Muscle of leg (tissue), 3 donors: ENCODE measurements at regions not wholly inside any gene's neighbourhood (a gene's known extent, or its start where the extent isn't known, plus 50 kb on each side); places are given as distances from the start of the nearest gene placed in this dataset.

Source experiments
- DNase-seq: peaks from one replicate; pipeline ENCODE4 v3.0.0; 2013
- H3K27ac ChIP-seq: one replicate; pipeline ENCODE4 v1.5.1; 2013; ENCODE audit warnings: mild to moderate bottlenecking, low read length, control low read depth
- H3K27me3 ChIP-seq: one replicate; pipeline ENCODE4 v1.6.1; 2013; ENCODE audit warnings: low read length; ENCODE audit not compliant: control insufficient read depth, insufficient read depth
- H3K36me3 ChIP-seq: one replicate; pipeline ENCODE4 v1.6.1; 2013; ENCODE audit warnings: low read length; ENCODE audit not compliant: control insufficient read depth, insufficient read depth
- H3K4me1 ChIP-seq: one replicate; pipeline ENCODE4 v1.6.1; 2013; ENCODE audit warnings: low read length; ENCODE audit not compliant: control insufficient read depth, insufficient read depth
- H3K4me3 ChIP-seq: one replicate; pipeline ENCODE4 v1.5.1; 2013; ENCODE audit warnings: low read length, control low read depth
- H3K9me3 ChIP-seq: replicated peaks from 2 replicates; pipeline ENCODE4 v1.6.1; 2013; ENCODE audit warnings: low read depth, low read length; ENCODE audit not compliant: control insufficient read depth
- WGBS: methylation state at CpG from one replicate; pipeline ENCODE4 v1.1.5; 2013; ENCODE audit warnings: missing lambda C conversion rate; ENCODE audit not compliant: insufficient coverage; 5-methylcytosine and 5-hydroxymethylcytosine counted together

DNA sequence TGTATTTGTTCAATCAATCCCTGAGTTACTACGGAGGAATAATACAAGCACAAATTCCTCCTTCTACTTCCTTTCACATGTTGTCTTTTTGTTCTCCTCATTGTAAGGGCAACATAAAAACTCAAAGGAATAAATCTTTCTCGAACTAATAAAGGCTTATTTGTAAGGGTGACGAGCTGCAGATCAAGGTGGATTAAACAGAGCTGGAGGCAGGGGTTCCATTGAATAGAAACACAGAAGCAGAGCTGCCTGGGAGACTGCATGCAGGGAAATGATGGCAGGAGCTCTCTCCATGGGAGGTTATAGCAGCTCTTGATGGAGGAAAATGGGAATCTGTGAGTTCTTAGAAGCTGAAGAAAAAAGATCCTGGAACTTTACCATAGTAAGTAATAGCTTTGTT is 160.2 kb downstream of the CYYR1 start:
- no peaks in the 10 kb centered on the region for H3K27me3 ChIP-seq
- H3K4me1 ChIP-seq = no peaks in the 10 kb centered on the region
- H3K27ac ChIP-seq = no peak overlapping the region
- DNase-seq = no peak
- no peak overlapping the region for H3K4me3 ChIP-seq
- 38% methylated on average over 1 of the region's 3 CpGs for WGBS
- H3K9me3 ChIP-seq = no peaks in the 10 kb centered on the region
- no peaks in the 10 kb centered on the region for H3K36me3 ChIP-seq

DNA sequence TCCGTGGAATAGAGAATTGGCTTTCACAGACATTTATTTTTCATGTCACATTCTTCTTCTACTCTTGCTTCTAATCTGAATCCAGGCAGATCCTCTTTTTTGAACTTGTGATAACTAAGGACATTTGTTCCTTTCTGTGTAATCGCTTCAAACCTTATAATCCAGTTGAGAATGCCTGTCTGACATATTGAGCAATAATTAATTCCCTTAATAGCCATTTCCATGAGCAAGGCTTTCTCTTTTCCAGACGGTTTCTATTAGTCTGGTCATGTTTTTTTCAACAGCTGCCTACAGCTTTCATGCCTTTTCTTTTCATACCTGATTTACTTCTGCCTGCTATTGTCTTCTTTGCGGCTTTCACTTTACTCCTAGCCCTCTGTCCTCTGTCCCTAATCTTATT is 163.4 kb downstream of the CYYR1 start:
- Histone ChIP-seq H3K27ac (no peak overlapping the region), H3K36me3 (no peaks in the 10 kb centered on the region), H3K4me1 (peaks cover 2% of the 10 kb centered on the region), H3K9me3 (no peaks in the 10 kb centered on the region), H3K4me3 (no peak overlapping the region), H3K27me3 (no peaks in the 10 kb centered on the region)
- DNase-seq = peak; percentile 19
- 0% methylated on average over 1 of the region's 4 CpGs for WGBS

- H3K4me1 ChIP-seq = peaks cover 2% of the 10 kb centered on the region
- DNase-seq = no peak
- H3K4me3 ChIP-seq = no peak overlapping the region
- H3K27me3 ChIP-seq = no peaks in the 10 kb centered on the region
- no peak overlapping the region for H3K27ac ChIP-seq
- H3K36me3 ChIP-seq = no peaks in the 10 kb centered on the region
- H3K9me3 ChIP-seq = no peaks in the 10 kb centered on the region
Observed at GRCh38 chr21:26408511-26408910, 164.6 kb downstream of the CYYR1 start.

- Histone ChIP-seq H3K4me3 (no peak overlapping the region), H3K4me1 (peaks cover 2% of the 10 kb centered on the region), H3K9me3 (no peaks in the 10 kb centered on the region), H3K36me3 (no peaks in the 10 kb centered on the region), H3K27ac (no peak overlapping the region), H3K27me3 (no peaks in the 10 kb centered on the region)
- WGBS = no CpG with 5 or more reads among the region's 1 CpG
- DNase-seq = no peak
Observed at GRCh38 chr21:26406526-26406925, 166.6 kb downstream of the CYYR1 start.

DNA sequence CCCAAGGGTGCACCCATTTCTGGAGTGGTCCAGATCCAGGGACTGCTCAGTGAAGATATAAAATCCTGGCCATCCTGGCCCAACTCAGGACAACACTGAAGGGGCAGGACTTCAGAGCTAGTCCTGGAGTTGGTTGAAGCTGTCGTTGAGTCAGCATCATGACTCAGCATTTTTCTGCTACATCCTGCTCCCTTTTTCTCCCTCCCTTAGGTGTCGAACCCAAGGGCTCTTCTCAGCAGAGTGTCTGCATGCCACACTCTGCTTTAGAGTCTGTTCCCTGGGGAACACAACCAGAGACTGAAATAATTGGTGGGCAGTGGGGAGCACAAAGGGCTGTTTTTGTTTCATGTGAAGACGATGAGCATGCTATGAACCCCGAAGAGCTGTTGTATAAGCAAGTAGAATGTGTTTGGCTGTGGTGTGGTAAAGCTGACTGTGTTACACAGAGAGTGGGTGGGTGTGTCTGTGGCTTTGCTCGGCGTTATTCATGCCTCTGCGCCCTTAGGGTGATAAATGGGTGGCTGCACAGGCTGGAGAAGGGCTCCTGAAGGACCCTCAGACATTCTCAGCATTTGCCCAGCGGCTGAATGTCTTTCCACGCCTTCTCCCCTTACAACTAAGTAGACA is 167.2 kb downstream of the CYYR1 start:
- Histone ChIP-seq H3K27me3 (no peaks in the 10 kb centered on the region), H3K27ac (no peak overlapping the region), H3K9me3 (no peaks in the 10 kb centered on the region), H3K4me3 (no peak overlapping the region), H3K4me1 (peaks cover 2% of the 10 kb centered on the region), H3K36me3 (no peaks in the 10 kb centered on the region)
- DNase-seq = peak; percentile 10
- WGBS = 60% methylated on average over 5 of the region's 9 CpGs

DNA sequence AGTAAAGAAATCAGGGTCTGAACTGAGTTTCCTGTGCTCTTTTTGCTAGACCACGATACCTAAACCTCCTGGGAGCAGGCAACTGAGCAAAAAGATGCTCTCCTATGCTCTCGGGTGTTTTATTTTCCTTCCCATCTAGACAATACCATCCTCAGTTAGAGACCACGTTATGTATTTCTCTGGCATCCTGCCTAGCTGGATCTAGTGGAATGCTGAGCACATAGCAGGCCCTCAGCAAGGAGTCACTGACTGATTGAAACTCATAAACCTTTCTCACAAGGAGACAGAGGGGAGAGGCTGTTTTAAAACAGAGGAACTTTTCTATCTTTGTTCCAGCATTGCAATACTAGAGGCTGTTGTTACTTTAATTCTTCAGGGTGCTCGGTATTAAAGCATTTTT is 168.0 kb downstream of the CYYR1 start:
- peaks cover 2% of the 10 kb centered on the region for H3K4me1 ChIP-seq
- peak; percentile 22 for DNase-seq
- H3K36me3 ChIP-seq = no peaks in the 10 kb centered on the region
- no peaks in the 10 kb centered on the region for H3K9me3 ChIP-seq
- H3K27ac ChIP-seq = no peak overlapping the region
- H3K27me3 ChIP-seq = no peaks in the 10 kb centered on the region
- H3K4me3 ChIP-seq = no peak overlapping the region
- WGBS = no CpG with 5 or more reads among the region's 4 CpGs

DNA sequence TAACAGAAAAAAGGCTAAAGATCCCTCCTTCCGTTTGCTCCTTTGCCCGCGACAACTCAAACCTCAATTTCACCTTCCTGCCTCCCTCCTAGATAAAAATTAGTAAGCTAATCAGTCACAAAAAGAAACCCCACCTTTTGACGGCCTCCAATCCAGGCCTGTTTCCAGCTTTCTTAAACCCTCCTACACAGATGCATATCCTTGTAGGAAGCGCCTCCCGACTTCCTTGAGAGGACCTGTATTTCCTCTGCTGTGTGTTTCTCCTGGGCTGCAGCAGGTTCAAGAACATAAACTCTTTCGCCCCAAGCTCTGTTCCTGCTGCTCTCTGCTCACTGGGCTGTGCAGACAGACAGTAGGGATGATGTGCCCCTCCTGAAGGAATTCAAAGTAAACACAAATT is 168.8 kb downstream of the CYYR1 start:
- Histone ChIP-seq H3K9me3 (no peaks in the 10 kb centered on the region), H3K27me3 (no peaks in the 10 kb centered on the region), H3K36me3 (no peaks in the 10 kb centered on the region), H3K4me1 (peaks cover 2% of the 10 kb centered on the region), H3K4me3 (no peak overlapping the region), H3K27ac (no peak overlapping the region)
- no peak for DNase-seq
- 81% methylated on average over 7 of the region's 7 CpGs for WGBS

GRCh38 chr21:26403321-26403720 is 169.8 kb downstream of the CYYR1 start:
- DNase-seq = no peak

DNA sequence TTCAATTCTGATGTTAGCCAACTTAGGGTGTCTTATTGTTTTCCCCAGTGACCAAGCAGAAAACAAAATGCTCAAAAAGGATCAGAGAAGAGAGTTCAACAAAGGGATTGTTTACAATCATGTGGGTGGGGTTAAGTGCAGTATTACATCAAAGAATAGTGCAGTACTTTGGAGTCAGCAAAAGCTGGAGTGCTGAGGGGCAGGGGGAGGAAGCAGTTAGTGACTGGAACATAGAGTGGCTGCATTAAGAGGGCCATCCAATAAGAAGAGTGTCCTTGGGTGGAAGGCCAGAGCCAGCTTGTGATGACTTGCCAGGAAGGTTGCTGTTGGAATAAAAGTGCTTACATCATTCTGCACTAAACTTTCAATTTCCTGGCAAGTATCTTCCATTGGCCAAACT is 175.5 kb downstream of the CYYR1 start:
- no peaks in the 10 kb centered on the region for H3K9me3 ChIP-seq
- no peak overlapping the region for H3K27ac ChIP-seq
- H3K27me3 ChIP-seq = no peaks in the 10 kb centered on the region
- H3K4me1 ChIP-seq = no peaks in the 10 kb centered on the region
- DNase-seq = no peak
- H3K36me3 ChIP-seq = no peaks in the 10 kb centered on the region
- no peak overlapping the region for H3K4me3 ChIP-seq

More at GRCh38 chr21:26403321-26403720, 169.8 kb downstream of the CYYR1 start:
- H3K27ac ChIP-seq = no peak overlapping the region
- no peak overlapping the region for H3K4me3 ChIP-seq
- H3K4me1 ChIP-seq = peaks cover 2% of the 10 kb centered on the region
- WGBS = 86% methylated on average over 1 of the region's 2 CpGs
- no peaks in the 10 kb centered on the region for H3K9me3 ChIP-seq
- no peaks in the 10 kb centered on the region for H3K36me3 ChIP-seq
- no peaks in the 10 kb centered on the region for H3K27me3 ChIP-seq

GRCh38 chr21:26394341-26394740 is 178.7 kb downstream of the CYYR1 start:
- H3K9me3 ChIP-seq = no peaks in the 10 kb centered on the region
- WGBS = 84% methylated on average over 3 of the region's 7 CpGs
- no peak for DNase-seq

DNA sequence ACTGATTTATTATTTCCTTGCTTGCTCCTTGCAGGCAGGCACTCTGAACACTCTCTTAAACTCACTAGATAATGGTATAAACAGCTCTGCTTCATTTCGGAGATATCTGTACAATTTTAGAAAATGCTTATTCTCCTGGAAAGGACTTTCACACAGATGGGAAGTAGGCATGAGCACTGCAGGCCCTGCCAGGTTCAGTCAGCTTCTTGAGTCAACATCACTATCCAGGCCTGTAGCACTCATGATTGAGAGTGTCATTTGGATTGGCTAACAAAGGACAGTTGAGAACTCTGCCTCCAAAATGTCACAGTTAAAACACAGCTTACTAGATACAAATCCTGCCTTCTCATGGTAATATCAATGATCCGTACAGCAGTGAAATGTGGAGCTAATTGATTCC is 181.9 kb downstream of the CYYR1 start:
- peaks cover 6% of the 10 kb centered on the region for H3K4me1 ChIP-seq
- H3K27ac ChIP-seq = no peak overlapping the region
- 71% methylated on average over 1 of the region's 2 CpGs for WGBS
- no peak overlapping the region for H3K4me3 ChIP-seq
- no peak for DNase-seq
- no peaks in the 10 kb centered on the region for H3K36me3 ChIP-seq
- H3K9me3 ChIP-seq = no peaks in the 10 kb centered on the region
- no peaks in the 10 kb centered on the region for H3K27me3 ChIP-seq

More at GRCh38 chr21:26394341-26394740, 178.7 kb downstream of the CYYR1 start:
- H3K27ac ChIP-seq = no peak overlapping the region
- no peak overlapping the region for H3K4me3 ChIP-seq
- no peaks in the 10 kb centered on the region for H3K27me3 ChIP-seq
- no peaks in the 10 kb centered on the region for H3K36me3 ChIP-seq
- H3K4me1 ChIP-seq = peaks cover 6% of the 10 kb centered on the region
